T-cell (primary cell): ENCODE measurements at regions not wholly inside any gene's neighbourhood (a gene's known extent, or its start where the extent isn't known, plus 50 kb on each side); places are given as distances from the start of the nearest gene placed in this dataset.
"Not testable (repeated sequence)": the region's sequence is repeated elsewhere in the genome, so short reads cannot be mapped to it uniquely, and the experiment has no call there.

Experiments
- ATAC-seq, 4 experiments: fragments of 200-7000 bp in 3 of 4; fragments of 150-1000 bp in 1 of 4; cut with Tn5 transposase; replicated peaks in 1 of 4; 1 replicate in 3 of 4; 2 replicates in 1 of 4; pipeline ENCODE4 v1.10.0; 2021; ENCODE audit warnings: moderate library complexity in 3 of 4, mild to moderate bottlenecking in 2 of 4, moderate number of reproducible peaks in 1 of 4
- CTCF ChIA-PET, 2 donors: fragments of 300-600 bp; sonication (Branson Sonifier 250); formaldehyde crosslinking; loops; one replicate each; lab custom pipeline; 2022; ENCODE audit warnings: antibody characterized with exemption in 2 of 2; lab: Charles Lee
- POLR2A ChIA-PET, 2 donors: fragments of 300-600 bp; sonication (Branson Sonifier 250); formaldehyde crosslinking; loops; one replicate each; lab custom pipeline; 2022; ENCODE audit warnings: antibody characterized with exemption in 2 of 2; lab: Charles Lee
- DNase-seq, 35 experiments: peaks; one replicate each; pipeline versions ENCODE4 v3.0.0 to v3.0.0-alpha.2; 2013 to 2023
- H3K27ac ChIP-seq: one replicate; pipeline ENCODE4 v1.5.1; 2013; ENCODE audit warnings: low read length
- H3K27me3 ChIP-seq, 2 experiments: replicated peaks in 1 of 2; 1 replicate in 1 of 2; 2 replicates in 1 of 2; pipeline versions ENCODE4 v1.6.1 to v1.7.0; 2013; ENCODE audit warnings: low read length in 1 of 2, mixed read lengths in 1 of 2; ENCODE audit not compliant: control insufficient read depth in 2 of 2, insufficient read depth in 2 of 2; ENCODE audit errors: extremely low read depth in 1 of 2
- H3K36me3 ChIP-seq, 2 donors: 1 replicate in 1 of 2; 2 replicates in 1 of 2; pipeline versions ENCODE4 v1.6.1 to v1.7.0; 2013; ENCODE audit warnings: low read length in 1 of 2; ENCODE audit not compliant: control insufficient read depth in 2 of 2, insufficient read depth in 1 of 2; ENCODE audit errors: extremely low read depth in 1 of 2
- H3K4me1 ChIP-seq, 2 experiments: 1 replicate in 1 of 2; 2 replicates in 1 of 2; pipeline versions ENCODE4 v1.6.1 to v1.7.0; 2013; ENCODE audit warnings: low read length in 2 of 2, mixed read lengths in 1 of 2; ENCODE audit not compliant: insufficient read depth in 2 of 2, control insufficient read depth in 1 of 2; ENCODE audit errors: extremely low read depth in 1 of 2
- H3K4me3 ChIP-seq, 2 donors: 1 replicate in 1 of 2; 2 replicates in 1 of 2; pipeline versions ENCODE4 v1.5.1 to v1.7.0; 2013; ENCODE audit warnings: mild to moderate bottlenecking in 2 of 2, low read length in 1 of 2, moderate library complexity in 1 of 2; ENCODE audit not compliant: control insufficient read depth in 1 of 2; ENCODE audit errors: extremely low read depth in 1 of 2
- H3K9me3 ChIP-seq: 2 replicates; pipeline ENCODE4 v1.7.0; 2013
- H3K27ac Mint-ChIP-seq, 2 donors: one replicate each; pipeline ENCODE4 v1.8.0; 2020 to 2021; ENCODE audit warnings: mild to moderate bottlenecking in 2 of 2, mixed read lengths in 2 of 2
- H3K27me3 Mint-ChIP-seq, 2 donors: one replicate each; pipeline ENCODE4 v1.8.0; 2021 to 2022; ENCODE audit warnings: mixed read lengths in 2 of 2
- H3K36me3 Mint-ChIP-seq: one replicate; pipeline ENCODE4 v1.8.0; 2021; ENCODE audit warnings: mixed read lengths
- H3K4me1 Mint-ChIP-seq, 3 donors: one replicate each; pipeline ENCODE4 v1.8.0; 2020 to 2022; ENCODE audit warnings: mixed read lengths in 3 of 3, mild to moderate bottlenecking in 1 of 3
- H3K4me3 Mint-ChIP-seq, 3 donors: one replicate each; pipeline ENCODE4 v1.8.0; 2020 to 2022; ENCODE audit warnings: mild to moderate bottlenecking in 3 of 3, mixed read lengths in 3 of 3, moderate library complexity in 3 of 3
- H3K9me3 Mint-ChIP-seq, 3 donors: one replicate each; pipeline ENCODE4 v1.8.0; 2020 to 2022; ENCODE audit warnings: mixed read lengths in 3 of 3
- WGBS: methylation state at CpG from one replicate; pipeline ENCODE4 v1.1.5; 2013; ENCODE audit warnings: missing lambda C conversion rate; ENCODE audit not compliant: insufficient coverage; 5-methylcytosine and 5-hydroxymethylcytosine counted together

- H3K27me3 Mint-ChIP-seq, H3K4me1 ChIP-seq, H3K27ac ChIP-seq, ATAC-seq, CTCF ChIA-PET, DNase-seq, H3K4me1 Mint-ChIP-seq, H3K36me3 Mint-ChIP-seq, H3K4me3 ChIP-seq, H3K27ac Mint-ChIP-seq, H3K27me3 ChIP-seq, H3K4me3 Mint-ChIP-seq, H3K36me3 ChIP-seq, H3K9me3 Mint-ChIP-seq, H3K9me3 ChIP-seq, POLR2A ChIA-PET: not testable (repeated sequence)
- no CpG with 5 or more reads among the region's 4 CpGs for WGBS
Measured at GRCh38 chr2:110292807-110293206, 80.5 kb upstream of the MTLN start.

- CTCF ChIA-PET = not testable (repeated sequence)
- WGBS = 57% methylated on average over 1 of the region's 6 CpGs
Measured at GRCh38 chr2:110291909-110292579, 79.7 kb upstream of the MTLN start.

GRCh38 chr2:110287817-110288216 lies 75.5 kb upstream of the MTLN start:
- H3K27me3 Mint-ChIP-seq, H3K4me3 ChIP-seq, CTCF ChIA-PET, H3K27ac ChIP-seq, ATAC-seq, H3K9me3 ChIP-seq, H3K27ac Mint-ChIP-seq, H3K36me3 ChIP-seq, H3K9me3 Mint-ChIP-seq, POLR2A ChIA-PET, H3K4me1 Mint-ChIP-seq, H3K36me3 Mint-ChIP-seq, H3K27me3 ChIP-seq, H3K4me3 Mint-ChIP-seq, DNase-seq, H3K4me1 ChIP-seq: not testable (repeated sequence)
- no CpG with 5 or more reads among the region's 8 CpGs for WGBS

More at GRCh38 chr2:110291909-110292579, 79.7 kb upstream of the MTLN start:
- H3K4me1 ChIP-seq, H3K27me3 ChIP-seq, H3K36me3 Mint-ChIP-seq, H3K27ac ChIP-seq, H3K27ac Mint-ChIP-seq, H3K27me3 Mint-ChIP-seq, H3K4me3 Mint-ChIP-seq, H3K9me3 ChIP-seq, H3K9me3 Mint-ChIP-seq, H3K4me3 ChIP-seq, DNase-seq, H3K36me3 ChIP-seq, POLR2A ChIA-PET, H3K4me1 Mint-ChIP-seq: not testable (repeated sequence)
- ATAC-seq = peak in 1 of 4 experiments; percentile 24

GRCh38 chr2:110287253-110287652 lies 74.9 kb upstream of the MTLN start:
- H3K4me1 ChIP-seq, H3K9me3 Mint-ChIP-seq, H3K27ac Mint-ChIP-seq, H3K27me3 Mint-ChIP-seq, CTCF ChIA-PET, H3K9me3 ChIP-seq, DNase-seq, POLR2A ChIA-PET, H3K27me3 ChIP-seq, H3K4me3 Mint-ChIP-seq, ATAC-seq, H3K27ac ChIP-seq, H3K4me1 Mint-ChIP-seq, H3K4me3 ChIP-seq, H3K36me3 ChIP-seq, H3K36me3 Mint-ChIP-seq: not testable (repeated sequence)
- no CpG with 5 or more reads among the region's 3 CpGs for WGBS

GRCh38 chr2:110285002-110285401 lies 72.7 kb upstream of the MTLN start:
- WGBS = no CpG with 5 or more reads among the region's 8 CpGs
- H3K4me3 Mint-ChIP-seq, POLR2A ChIA-PET, H3K9me3 ChIP-seq, H3K27me3 Mint-ChIP-seq, H3K36me3 Mint-ChIP-seq, DNase-seq, CTCF ChIA-PET, H3K27me3 ChIP-seq, H3K4me1 ChIP-seq, H3K4me1 Mint-ChIP-seq, H3K9me3 Mint-ChIP-seq, H3K27ac ChIP-seq, H3K4me3 ChIP-seq, ATAC-seq, H3K27ac Mint-ChIP-seq, H3K36me3 ChIP-seq: not testable (repeated sequence)

- H3K4me3 ChIP-seq, H3K27ac ChIP-seq, H3K4me1 Mint-ChIP-seq, ATAC-seq, DNase-seq, H3K36me3 ChIP-seq, H3K9me3 ChIP-seq, POLR2A ChIA-PET, H3K9me3 Mint-ChIP-seq, H3K4me3 Mint-ChIP-seq, H3K36me3 Mint-ChIP-seq, H3K27me3 ChIP-seq, H3K27me3 Mint-ChIP-seq, CTCF ChIA-PET, H3K4me1 ChIP-seq, H3K27ac Mint-ChIP-seq: not testable (repeated sequence)
- no CpG with 5 or more reads among the region's 4 CpGs for WGBS
Measured at GRCh38 chr2:110280804-110281203, 68.5 kb upstream of the MTLN start.

- not testable (repeated sequence) for H3K4me3 Mint-ChIP-seq, H3K27ac ChIP-seq
Measured at GRCh38 chr2:110277054-110277453, 64.7 kb upstream of the MTLN start.

More at GRCh38 chr2:110277054-110277453, 64.7 kb upstream of the MTLN start:
- H3K36me3 Mint-ChIP-seq, H3K27me3 ChIP-seq, POLR2A ChIA-PET, H3K27ac Mint-ChIP-seq, H3K9me3 ChIP-seq, DNase-seq, H3K4me3 ChIP-seq, H3K4me1 Mint-ChIP-seq, ATAC-seq, H3K27me3 Mint-ChIP-seq, H3K4me1 ChIP-seq, H3K36me3 ChIP-seq, H3K9me3 Mint-ChIP-seq, CTCF ChIA-PET: not testable (repeated sequence)
- no CpG with 5 or more reads among the region's 6 CpGs for WGBS
